ENCODE measurements at regions not wholly inside any gene's neighbourhood (a gene's known extent, or its start where the extent isn't known, plus 50 kb on each side); places are given as distances from the start of the nearest gene placed in this dataset.

DNA sequence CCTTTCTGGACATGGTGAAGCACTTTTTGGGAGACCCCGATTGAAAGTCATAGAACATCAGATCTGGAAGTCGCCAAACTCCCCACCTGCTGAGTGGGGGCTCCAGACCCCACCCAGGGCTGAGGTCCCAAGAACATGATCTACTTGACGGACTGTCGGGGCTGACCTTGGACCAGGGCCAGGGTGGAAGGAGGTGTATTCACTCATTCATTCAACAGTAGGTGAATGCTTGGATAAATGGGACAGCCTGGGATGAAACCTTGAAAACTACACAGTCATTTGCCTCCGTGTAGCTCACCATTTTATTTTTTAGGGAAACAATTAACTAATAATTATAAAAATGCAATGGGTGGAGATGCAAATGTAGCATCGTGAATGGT, 629.0 kb downstream of the BRD1 start:
- TF ChIP-seq, protein P1, sequence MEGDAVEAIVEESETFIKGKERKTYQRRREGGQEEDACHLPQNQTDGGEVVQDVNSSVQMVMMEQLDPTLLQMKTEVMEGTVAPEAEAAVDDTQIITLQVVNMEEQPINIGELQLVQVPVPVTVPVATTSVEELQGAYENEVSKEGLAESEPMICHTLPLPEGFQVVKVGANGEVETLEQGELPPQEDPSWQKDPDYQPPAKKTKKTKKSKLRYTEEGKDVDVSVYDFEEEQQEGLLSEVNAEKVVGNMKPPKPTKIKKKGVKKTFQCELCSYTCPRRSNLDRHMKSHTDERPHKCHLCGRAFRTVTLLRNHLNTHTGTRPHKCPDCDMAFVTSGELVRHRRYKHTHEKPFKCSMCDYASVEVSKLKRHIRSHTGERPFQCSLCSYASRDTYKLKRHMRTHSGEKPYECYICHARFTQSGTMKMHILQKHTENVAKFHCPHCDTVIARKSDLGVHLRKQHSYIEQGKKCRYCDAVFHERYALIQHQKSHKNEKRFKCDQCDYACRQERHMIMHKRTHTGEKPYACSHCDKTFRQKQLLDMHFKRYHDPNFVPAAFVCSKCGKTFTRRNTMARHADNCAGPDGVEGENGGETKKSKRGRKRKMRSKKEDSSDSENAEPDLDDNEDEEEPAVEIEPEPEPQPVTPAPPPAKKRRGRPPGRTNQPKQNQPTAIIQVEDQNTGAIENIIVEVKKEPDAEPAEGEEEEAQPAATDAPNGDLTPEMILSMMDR (conservative IDR thresholded peaks at IDR 0.05; ENCODE audit: low read depth in 2 of 2): no peak
- TF ChIP-seq EZH2phosphoT487 (IDR thresholded peaks at IDR 0.05; ENCODE audit: unreplicated experiment): no peak
- no peak for TF ChIP-seq POLR2AphosphoS5 (IDR thresholded peaks at IDR 0.05; ENCODE audit: low read depth)
- TF ChIP-seq EZH2 (IDR thresholded peaks at IDR 0.05; ENCODE audit: low read depth, unreplicated experiment): no peak
- TF ChIP-seq, protein P2, sequence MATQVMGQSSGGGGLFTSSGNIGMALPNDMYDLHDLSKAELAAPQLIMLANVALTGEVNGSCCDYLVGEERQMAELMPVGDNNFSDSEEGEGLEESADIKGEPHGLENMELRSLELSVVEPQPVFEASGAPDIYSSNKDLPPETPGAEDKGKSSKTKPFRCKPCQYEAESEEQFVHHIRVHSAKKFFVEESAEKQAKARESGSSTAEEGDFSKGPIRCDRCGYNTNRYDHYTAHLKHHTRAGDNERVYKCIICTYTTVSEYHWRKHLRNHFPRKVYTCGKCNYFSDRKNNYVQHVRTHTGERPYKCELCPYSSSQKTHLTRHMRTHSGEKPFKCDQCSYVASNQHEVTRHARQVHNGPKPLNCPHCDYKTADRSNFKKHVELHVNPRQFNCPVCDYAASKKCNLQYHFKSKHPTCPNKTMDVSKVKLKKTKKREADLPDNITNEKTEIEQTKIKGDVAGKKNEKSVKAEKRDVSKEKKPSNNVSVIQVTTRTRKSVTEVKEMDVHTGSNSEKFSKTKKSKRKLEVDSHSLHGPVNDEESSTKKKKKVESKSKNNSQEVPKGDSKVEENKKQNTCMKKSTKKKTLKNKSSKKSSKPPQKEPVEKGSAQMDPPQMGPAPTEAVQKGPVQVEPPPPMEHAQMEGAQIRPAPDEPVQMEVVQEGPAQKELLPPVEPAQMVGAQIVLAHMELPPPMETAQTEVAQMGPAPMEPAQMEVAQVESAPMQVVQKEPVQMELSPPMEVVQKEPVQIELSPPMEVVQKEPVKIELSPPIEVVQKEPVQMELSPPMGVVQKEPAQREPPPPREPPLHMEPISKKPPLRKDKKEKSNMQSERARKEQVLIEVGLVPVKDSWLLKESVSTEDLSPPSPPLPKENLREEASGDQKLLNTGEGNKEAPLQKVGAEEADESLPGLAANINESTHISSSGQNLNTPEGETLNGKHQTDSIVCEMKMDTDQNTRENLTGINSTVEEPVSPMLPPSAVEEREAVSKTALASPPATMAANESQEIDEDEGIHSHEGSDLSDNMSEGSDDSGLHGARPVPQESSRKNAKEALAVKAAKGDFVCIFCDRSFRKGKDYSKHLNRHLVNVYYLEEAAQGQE (IDR thresholded peaks at IDR 0.05; ENCODE audit: unreplicated experiment): no peak
- TF ChIP-seq NANOG (IDR thresholded peaks at IDR 0.05; ENCODE audit: borderline replicate concordance): no peak
- no peak for TF ChIP-seq ETS1 (IDR thresholded peaks at IDR 0.05)
- TF ChIP-seq CREB1 (CRISPR knock-in tag; IDR thresholded peaks at IDR 0.05; ENCODE audit: low read depth): no peak
- TF ChIP-seq JUNB (IDR thresholded peaks at IDR 0.05; ENCODE audit: unreplicated experiment): no peak

Data from GM23338 (cell line).